ENCODE measurements at regions not wholly inside any gene's neighbourhood (a gene's known extent, or its start where the extent isn't known, plus 50 kb on each side); places are given as distances from the start of the nearest gene placed in this dataset.
A peak's percentile ranks its signal among the peaks of the same experiment; 100 is the strongest.
"Not testable (repeated sequence)": the region's sequence is repeated elsewhere in the genome, so short reads cannot be mapped to it uniquely, and the experiment has no call there.

DNA sequence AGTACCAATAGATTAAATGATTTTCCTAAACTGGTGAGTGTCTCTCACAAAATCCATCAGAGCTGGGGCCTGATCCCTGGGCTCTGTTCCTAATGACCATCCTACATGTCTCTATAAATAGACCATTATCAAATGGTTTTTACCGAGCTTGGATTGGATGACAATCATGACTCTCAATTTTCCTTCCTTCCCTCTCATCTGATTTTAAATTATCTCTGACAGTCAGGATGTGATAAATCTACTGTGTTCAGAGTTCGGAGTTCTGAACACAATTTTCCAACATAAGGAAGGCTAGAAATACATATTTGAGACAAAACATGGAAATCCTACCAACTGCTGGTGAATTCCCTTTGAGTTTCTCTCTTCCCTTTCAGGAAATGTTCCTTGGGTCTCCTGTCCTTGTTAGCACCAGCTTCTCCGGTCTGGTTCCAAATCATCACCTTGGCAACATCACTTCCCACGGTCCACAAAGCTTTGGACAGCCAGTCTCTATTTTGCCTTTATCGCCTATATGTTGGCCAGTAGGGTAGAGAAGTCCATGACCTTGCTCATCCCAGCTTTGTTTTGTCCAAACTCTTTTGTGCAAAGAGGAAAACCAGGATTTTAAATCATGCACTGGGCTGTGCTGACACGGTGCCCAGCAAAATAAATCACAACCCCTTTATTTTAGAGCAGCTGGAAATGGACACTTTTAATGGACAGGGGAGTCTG is 139.6 kb upstream of the ITGA6 start:
- no peak for DNase-seq (ENCODE audit: low read depth in 3 of 3)

DNA sequence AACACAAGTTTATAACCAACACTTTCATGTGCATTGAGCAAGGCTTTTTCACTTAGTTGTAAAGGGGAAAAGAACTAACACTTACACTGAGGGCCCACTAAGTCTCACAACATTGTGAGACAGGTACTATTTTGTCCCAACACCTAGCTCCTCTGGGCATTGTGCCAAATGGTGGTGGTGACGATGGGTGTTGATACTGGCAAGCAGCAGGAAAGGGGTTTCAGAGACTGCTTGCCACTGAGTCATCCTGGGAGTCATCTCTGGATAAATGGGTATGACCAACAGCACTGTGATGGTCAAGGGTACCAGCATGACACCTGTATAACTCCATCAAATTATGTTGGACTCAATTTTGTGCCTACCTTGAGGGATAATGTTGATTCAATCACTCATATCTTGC is 138.8 kb upstream of the ITGA6 start:
- DNase-seq (ENCODE audit: low read depth in 3 of 3) = peak in 1 of 3 experiments; percentile 34

DNA sequence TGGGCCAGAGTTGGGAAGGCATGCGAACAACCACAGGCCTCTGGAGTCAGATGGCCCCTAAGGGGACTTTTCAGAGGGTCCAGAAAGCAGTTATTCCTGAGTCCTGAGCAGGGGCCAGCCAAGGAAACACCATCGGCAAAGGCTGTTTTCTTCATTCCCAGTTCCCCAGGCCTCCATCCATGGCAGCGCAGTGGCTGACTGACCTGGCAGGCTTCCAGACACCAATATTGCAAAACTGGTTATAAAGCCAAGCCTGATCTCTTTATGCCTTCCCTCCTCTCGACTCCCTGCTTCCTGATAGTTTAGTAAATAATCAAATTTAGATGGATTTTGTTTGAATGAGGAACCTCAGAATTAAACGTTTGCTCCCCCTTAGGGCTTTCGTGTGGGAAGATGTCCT is 133.4 kb upstream of the ITGA6 start:
- no peak for DNase-seq (ENCODE audit: low read depth in 3 of 3)

DNA sequence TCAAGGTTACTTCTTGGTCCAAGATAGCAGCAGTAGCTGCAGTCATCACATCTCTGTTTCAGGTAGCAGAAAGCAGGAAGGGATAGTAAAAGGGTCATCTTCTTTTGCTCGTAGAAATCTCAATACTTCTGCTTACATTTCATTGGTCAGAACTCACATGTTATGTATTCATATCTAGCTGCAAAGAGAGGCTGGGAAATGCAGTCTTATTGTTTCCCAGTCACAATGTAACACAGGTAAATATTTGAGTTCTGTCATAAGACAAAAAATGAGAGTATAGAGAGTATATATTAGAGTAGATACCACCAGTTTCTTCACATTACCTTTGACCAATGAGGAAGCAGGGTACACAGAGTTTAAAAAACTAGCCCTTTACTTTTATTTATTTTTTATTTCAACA is 132.4 kb upstream of the ITGA6 start:
- DNase-seq (ENCODE audit: low read depth in 3 of 3) = no peak

DNA sequence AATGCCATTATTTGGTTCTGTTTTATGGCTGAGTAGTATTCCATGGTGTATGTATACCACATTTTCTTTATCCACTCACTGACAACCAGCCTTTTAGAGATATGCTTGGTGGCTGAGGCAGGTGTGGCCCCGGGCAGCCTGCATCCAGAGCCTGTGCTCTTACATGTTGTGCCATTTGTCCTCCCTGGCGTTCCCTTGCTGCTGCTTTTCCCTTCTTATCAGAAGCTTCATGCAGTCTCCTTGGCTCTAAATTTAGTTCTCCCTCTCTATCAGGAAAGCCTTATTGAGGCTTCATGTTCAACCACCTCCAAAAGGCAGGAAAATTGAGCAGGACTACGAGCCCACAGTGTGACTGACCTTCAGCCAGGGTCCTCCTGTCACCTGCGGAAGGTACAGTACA is 131.7 kb upstream of the ITGA6 start:
- no peak for DNase-seq (ENCODE audit: low read depth in 3 of 3)

DNA sequence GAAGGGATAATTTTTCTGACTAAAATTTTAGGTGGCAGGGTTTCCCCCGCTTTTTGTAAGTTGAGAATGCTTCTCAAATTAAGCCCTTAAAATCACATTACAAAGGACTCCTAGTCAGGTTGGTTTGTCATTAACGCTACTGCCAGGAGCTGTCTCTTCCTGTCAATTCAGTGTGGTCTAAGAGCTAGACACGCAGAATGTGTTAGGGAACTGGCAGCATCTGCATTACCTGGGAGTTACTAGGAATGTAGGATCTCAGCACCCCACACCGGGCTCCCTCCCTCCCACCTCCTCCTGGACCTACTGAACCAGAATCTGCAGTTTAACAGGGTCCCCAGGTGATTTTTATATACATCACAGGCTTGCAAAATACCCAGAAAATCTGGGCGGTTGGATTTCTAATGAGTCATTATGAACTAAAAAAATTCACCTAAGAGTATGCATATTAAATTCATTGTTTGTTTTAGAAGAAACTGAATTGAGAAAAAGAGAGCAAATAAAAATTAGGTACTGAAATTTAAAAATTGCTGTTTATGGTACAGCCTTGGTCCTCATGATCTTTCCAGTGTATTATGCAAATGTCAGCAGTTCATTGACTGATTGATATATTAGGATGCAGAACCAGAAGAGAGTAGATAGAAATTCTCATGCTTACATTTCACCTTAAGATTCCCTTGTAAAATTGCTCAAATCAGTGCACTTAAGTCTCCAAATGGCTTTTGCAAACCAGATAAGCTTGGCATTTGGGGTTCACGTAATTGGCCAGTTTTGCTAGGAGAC is 130.9 kb upstream of the ITGA6 start:
- no peak for DNase-seq (ENCODE audit: low read depth in 3 of 3)

DNA sequence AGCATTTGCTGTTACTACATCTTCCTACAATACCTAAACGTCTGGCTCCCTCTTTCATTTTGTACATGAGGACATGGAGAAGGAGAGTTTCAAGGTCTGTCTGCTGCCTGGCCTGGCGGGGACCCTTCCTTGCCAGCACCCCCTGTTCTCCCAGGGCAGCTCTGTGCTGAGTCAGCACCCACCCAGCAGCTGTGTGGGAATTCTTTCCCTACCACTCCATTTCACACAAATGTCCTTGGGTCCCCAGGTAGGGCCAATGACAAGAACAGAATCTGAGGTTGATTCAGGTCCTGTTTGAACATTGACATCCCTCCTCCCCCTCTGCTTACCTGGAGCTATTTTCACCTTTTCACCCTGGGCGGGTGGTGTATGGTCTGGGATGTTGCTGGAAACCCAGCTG is 129.9 kb upstream of the ITGA6 start:
- no peak for DNase-seq (ENCODE audit: low read depth in 3 of 3)

DNA sequence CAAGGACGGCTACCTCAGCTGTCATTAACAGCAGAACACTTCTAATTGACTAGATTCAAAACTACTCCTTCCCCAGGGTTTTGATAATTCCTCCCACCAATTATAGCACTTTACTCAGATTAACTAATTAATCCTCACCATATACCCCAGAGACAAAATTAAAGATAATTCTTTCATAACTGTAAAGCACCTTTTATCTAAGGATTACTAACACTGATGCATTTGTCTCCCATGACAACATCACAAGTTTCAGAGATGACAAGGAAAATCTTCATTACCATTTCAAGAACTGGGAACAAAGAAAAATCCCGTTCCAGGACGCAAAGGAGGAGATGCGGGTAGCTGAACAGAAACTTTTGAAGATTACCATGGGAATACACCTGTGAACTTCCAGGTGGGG is 129.4 kb upstream of the ITGA6 start:
- no peak for DNase-seq (ENCODE audit: low read depth in 3 of 3)

DNA sequence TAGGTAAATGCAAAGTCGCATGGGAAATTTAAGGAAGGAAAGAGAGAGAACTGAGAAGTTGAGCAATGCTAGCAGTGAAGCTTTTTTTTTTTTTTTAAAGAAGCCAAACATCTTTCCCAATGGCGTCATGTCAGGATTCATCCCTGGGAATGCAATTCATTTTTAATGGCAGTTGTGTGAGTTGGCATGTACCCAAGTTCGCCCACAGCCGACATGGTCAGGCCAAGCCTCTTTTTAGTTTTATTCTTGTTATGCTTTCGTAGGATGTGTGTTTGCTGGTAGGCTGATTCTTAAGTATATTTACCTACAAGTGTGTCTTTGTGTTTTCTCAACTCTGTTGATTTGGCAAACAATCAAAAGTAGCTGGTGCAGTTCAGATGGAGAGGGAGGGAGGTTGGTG is 127.6 kb upstream of the ITGA6 start:
- no peak for DNase-seq (ENCODE audit: low read depth in 3 of 3)

DNA sequence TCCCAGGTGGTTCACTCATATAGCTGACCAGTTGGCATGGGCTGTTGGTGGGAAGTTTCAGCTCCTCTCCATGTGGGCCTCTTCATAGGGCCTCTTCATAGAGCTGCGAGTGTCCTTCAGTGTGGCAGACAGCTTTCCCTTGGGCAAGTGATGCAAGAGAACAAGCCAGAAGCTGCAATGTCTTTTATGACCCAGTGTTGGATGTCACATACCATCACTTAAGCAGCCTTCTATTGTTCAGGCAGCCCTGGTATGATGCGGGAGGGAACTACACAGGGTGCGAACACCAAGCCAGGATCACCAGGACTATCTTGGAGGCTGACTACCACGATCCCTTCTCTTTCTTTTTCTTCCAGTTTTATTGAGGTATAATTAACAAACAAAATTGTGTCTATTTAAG is 126.5 kb upstream of the ITGA6 start:
- no peak for DNase-seq (ENCODE audit: low read depth in 3 of 3)

DNA sequence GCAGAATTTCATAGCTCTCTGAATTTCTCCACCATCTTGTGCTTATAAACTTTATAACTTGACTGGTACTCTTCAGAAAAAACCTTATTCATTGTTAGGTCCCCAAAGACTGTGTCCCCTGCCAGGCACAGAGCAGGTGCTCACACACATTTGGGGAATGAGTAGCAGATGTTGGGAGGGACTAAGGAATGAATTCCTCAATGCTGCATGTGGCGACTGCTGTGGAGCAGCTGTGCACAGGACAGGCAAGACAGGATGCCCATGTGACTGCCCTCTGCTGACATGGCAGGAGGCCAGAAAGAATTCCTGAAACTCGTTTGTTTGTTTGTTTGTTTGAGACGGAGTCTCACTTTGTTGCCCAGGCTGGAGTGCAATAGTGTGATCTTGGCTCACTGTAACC is 122.3 kb upstream of the ITGA6 start:
- DNase-seq (ENCODE audit: low read depth in 3 of 3) = no peak

DNA sequence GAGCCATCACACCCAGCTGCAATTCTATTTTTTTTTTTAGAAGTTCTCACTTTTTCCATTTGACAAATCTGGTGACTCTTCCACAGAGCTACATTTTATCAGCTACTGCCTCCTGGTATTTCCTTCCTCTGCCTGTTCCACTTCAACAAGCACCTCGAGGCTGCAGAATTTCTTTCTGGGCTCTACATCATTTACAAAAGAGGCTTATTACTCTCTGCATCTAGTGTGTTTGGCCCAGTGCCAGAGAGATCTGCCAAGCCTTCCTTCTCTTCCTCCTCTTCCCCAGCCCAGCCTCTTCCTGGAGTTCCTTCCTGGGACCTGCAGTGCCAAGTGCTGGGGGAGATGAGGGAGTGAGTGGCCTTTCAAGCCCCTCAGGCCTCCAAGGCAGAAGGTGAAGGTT is 119.6 kb upstream of the ITGA6 start:
- DNase-seq (ENCODE audit: low read depth in 3 of 3) = no peak

DNA sequence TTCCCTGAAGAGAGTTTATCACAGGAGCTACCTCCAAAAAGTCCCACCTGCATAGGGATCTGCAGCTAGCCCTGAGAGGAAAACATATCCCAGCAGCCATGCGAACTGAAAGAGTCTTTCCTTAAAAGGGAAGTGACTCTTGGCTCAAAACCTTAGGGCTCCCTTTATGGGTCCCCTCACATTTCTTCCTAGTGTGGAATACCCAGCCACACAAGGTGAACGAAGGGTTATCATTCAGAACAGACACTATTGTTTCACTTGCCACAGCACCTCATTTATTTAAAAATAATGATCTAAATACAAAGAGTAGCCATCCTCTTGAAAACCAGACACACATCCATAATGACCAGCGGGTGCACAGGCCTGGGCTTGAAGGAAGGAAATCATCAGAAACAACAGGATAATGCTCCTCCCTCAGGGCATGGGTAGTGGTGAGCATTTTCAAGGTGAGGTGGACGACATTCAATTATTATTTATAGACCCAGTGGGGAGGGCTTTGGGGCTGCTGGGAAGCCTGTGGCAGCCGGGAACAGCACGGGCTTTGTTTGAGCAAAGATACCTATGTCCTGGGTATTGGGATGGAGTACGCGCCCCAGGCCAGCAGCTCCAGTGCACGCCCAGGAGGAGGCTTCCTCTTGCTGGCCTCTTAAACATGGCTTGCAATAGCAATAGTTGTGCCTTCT is 119.0 kb upstream of the ITGA6 start:
- no peak for DNase-seq (ENCODE audit: low read depth in 3 of 3)

DNA sequence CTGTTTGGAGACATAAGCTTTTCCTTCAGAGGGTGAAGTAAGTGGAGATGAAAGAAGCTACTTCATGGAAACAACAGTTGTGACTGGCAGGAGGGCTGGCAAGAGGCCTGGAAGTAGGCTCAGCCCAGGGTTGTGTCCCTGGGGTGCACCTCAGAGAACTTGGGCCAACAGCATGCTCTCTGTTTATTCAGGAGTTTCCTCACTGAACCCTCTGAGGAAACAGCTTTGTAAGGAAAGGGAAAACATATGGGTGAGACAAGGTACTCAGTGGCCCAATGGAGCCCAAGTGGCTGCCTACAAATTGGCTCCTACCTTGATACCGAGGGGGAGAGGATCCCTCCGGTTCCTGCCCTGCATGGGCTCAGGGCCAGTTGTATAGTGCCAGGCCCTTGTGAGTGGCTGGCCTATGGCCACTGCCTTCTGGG is 115.5 kb upstream of the ITGA6 start:
- DNase-seq (ENCODE audit: low read depth in 3 of 3) = no peak

DNA sequence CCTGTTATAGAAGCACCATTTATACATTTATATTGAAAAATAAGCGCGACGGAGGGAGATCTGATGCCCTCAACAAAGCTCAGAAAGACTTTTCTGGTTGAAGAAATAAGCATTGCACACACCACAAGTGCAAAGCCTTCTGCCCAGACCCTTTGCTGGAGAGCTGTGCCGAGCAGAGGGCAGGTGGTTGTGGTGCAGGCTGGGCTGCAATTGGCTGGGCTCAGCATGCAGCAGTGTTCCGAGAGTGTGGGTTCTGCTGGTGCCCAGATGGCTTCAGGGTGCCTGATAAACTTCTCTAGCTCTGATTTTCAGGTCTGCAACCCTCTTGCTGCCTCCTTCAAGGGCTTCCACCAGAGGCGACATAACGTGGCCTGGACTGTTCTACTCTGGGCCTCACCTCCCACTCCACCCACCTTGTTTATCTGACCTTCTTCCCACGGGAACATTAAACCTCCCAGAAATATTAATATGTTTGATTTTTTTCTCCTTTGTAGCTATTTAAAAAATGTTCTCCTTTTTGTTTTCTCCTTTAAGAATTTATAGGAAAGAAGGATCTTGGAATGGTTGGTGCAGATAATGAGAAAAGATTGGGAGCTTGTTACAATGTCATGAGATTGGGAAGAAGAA is 113.6 kb upstream of the ITGA6 start:
- no peak for DNase-seq (ENCODE audit: low read depth in 3 of 3)

DNA sequence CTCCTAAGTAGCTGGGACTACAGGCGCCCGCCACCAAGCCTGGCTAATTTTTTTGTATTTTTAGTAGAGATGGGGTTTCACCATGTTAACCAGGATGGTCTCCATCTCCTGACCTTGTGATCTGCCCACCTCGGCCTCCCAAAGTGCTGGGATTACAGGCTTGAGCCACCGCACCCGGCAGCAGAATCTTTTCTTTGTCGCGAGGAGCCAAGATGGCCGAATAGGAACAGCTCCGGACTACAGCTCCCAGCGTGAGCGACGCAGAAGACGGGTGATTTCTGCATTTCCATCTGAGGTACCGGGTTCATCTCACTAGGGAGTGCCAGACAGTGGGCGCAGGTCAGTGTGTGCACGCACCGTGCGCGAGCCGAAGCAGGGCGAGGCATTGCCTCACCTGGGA is 112.3 kb upstream of the ITGA6 start:
- DNase-seq (ENCODE audit: low read depth in 3 of 3) = not testable (repeated sequence)

DNA sequence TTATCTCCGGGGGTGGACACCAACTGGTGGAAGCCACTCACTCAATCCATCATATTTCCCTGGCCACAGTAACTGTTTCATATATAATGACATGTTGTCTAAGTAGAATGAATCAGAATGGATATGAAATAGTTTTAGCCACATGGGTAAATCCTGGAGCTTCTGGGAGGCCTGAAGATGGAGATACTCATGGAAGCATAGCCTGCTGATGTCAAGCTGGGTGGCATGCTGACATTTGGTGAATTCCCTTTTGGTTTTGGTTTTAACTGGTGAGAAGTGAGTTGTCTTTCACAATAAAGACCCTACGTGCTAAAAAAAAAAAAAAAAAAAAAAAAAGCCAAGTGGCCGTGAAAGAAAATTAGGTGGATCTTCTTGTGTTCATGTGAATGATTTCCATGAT is 105.3 kb upstream of the ITGA6 start:
- no peak for DNase-seq (ENCODE audit: low read depth in 3 of 3)

DNA sequence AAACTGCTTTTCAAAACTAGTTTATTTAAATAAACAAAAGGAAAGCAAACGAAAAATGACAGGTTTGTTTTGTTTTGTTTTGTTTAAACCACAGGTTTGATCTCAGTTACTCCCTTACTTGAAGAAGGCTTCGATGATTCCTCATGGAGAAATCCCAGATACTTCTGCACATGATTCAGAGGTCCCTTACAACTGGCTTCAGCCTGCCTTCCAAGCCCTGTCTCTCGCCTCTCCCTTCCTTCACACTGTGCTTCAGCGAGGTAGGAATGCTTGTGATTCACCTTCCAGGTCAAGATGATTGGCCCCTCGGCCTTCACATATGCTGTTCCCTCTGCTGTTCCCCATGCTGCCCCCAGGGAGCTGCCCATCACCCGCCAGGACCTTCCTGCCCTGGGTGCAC is 104.1 kb upstream of the ITGA6 start:
- no peak for DNase-seq (ENCODE audit: low read depth in 3 of 3)

DNA sequence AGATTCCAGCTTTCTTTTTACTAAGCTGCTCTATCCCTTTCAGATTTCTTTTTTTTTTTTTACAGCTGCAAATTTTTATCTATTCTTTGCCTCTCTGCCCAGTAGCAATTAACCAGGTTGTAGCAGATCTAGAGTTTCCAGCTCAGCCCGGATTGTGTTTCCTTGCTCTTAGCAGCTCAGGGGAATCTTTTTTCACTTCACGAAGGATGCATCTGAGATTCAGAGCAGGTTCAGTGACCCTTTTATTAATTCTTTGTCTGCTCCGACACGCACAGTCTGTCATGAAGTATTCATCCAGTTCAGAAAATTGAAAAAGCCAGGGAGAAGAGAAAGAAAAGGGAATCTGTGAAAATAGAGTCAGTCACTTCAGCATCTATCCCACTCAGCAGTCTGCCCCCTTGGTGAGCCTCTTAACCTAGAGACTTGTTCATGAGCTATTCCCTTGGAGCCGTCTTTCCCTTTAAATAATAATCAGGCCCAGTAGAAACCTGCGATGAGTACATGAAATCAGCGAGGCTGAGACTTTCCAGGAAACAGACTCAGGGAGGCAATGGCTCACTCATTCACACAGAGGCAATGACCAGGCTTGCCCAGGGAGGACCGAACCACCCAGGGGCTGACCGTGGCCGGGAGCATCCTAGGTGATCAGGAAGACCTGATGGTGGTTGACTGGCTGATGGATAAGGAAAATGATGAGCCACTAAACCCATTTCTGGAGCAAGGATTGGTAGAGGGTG is 103.4 kb upstream of the ITGA6 start:
- no peak for DNase-seq (ENCODE audit: low read depth in 3 of 3)

DNA sequence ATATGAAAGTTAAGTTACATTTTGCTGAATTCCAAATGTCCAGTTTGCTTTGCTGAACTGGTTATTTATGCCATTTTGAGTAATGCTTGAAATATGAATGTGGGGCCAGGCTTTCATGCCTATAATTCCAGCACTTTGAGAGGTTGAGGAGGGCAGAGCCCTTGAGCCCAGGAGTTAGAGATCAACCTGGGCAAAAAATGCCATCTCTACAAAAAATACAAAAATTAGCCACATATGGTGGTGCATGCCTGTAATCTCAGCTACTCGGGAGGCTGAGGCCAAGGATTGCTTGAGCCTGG is 101.2 kb upstream of the ITGA6 start:
- DNase-seq (ENCODE audit: low read depth in 3 of 3) = no peak

DNA sequence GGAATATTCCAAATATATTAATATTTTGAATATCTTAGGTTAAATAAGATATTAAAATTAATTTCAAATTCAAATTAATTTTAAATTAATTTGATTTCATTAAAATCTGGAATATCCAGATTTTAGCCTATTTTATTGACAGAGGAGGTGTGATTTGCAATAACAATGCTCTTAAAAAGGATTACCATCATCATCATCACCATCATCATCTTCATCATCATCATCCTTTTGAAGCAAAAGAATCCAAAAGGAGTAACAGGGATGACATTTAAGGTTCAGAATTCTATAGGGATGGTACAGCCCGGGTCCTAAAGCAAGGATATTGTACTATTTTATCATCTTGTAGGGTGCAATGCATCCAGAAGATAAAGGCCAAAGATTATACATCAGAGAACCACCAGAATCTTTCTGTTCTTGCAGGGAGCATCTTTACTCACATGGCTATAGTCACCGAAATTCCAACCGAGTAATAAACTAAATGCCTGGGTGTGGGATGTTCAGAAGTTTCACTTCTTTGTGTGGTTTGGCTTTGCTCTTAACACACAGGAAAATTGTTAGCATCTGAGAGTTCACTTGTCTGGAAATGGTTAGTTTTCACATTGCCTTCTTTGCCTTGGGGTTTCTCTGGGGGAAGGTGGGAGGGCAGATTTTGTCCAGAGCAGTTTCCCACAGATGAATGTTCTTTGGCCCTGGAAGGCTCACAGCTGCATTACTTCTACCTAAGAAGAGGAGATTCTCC is 99.1 kb upstream of the ITGA6 start:
- no peak for DNase-seq (ENCODE audit: low read depth in 3 of 3)

All from stimulated activated CD4-positive, alpha-beta T cell treated with anti-CD3 and anti-CD28 coated beads, TNF-alpha, amount 100 ng/mL, for 24 hours (primary cell).